ENCODE measurements at regions not wholly inside any gene's neighbourhood (a gene's known extent, or its start where the extent isn't known, plus 50 kb on each side); places are given as distances from the start of the nearest gene placed in this dataset.
A peak's percentile ranks its signal among the peaks of the same experiment; 100 is the strongest.

GRCh38 chr21:16538936-16539440, 809.2 kb downstream of the USP25 start:
- no peak for DNase-seq (ENCODE audit: low read depth)

DNA sequence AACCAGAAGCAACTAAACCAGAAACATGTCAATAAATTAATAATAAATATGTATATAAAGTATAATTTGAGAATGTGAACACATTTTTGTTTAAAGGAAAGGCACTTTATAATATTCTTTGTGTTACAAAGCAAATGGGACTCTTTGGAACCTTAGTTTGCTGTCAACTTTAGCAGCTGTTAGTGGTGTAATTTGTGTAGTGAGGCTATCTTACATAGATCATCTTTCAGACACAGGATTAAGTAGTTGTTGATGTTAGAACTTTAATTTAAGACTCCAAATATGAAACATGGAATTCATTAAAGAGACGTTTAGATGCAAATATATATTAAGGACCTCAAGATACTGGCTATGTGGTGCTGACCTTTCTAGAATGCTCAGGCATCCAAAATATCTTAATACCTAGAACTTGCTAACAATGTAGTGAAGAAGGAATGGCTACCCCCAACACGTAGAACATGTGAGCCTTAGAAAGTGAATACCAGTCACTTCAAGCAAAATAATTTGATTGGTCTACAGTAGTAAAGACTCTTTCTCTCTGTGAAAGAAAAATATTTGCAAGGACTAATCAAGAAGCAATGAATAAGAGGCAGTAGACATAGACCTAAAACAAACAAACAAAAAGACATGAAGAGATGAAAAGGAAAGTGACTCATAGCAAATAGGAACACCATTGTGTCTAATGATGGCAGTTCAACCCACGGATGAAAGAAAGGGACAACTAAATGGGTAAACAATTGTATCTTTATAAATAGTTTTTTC, 811.4 kb downstream of the USP25 start:
- no peak for DNase-seq (ENCODE audit: low read depth)

DNA sequence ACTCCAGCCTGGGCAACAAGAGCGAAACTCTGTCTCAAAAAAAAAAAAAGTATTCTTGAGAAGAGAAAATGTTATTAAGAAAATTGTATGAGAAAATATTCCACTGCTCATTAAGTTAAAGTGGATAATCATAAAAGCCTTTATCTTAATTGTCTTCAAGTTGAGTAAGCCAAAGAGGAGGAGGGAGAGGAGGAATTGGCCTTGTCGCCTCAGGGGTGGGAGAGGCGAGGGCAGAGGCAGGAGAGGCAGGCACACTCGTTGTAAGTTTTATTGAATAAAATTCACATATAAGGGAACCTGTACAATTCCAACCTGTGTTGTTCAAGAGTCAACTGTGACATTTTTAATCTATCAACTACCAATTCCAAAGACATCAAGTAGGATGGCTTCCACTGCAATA, 820.3 kb downstream of the USP25 start:
- DNase-seq (ENCODE audit: low read depth), result no peak

DNA sequence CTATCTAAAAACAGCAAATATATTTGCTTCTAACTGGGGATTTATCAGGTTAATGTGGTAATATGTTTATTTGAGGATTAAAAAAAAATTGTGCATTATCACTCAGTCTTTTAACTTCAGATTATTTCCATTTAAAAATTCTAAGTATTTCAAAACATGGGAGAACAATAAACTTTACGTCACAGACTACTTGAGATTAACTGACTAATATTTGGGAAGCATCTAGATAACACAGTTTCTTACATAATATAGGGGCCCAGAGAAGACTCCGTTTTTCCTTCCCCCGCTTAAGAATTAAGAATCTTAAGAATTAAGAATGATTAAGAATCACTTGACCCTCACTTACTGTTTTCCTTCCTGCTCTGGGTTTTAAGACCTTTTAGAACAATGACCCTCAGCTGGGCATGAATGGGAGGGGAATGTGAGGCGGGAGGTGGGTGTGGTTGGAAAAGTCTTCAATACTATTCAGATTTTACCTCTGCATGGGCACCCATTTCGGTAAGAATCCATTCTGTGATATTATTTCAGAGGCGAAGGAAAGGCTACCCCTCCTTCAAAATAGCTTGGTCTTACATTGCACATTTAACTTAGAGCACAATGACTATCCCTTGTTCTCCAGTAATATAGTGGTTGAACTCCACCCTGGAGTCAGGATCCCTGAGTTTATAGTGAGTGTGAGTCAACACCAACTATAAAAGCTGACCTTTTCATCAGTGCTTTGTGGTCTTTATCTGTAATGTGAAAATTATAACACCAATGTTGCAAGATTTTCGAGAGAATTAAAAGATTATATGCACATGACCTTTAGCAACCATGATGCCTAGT, 821.3 kb downstream of the USP25 start:
- no peak for DNase-seq (ENCODE audit: low read depth)

GRCh38 chr21:16552880-16553279, 823.1 kb downstream of the USP25 start:
- DNase-seq (ENCODE audit: low read depth), result no peak

- DNase-seq (ENCODE audit: low read depth), result no peak
Measured at GRCh38 chr21:16554503-16554902, 824.7 kb downstream of the USP25 start.

- DNase-seq (ENCODE audit: low read depth), result peak; percentile 32
Measured at GRCh38 chr21:16563116-16563515, 833.3 kb downstream of the USP25 start.

DNA sequence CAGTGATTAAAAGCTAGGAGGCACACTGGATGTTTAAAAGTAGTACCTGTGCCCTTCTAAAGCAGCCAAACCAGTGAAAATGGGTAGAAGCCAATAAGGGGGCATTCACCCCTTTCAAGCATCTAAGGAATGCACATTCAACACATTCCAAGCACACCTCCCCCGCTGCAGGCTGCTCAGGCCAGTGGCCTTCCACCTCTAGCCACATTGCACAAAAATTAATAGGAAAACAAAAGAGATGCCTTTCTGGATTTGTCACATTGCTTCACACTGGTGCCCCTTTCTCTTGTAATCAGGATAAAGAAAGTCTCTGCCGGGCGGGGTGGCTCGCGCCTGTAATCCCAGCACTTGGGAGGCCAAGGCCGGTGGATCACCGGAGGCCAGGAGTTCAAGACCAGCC, 834.0 kb downstream of the USP25 start:
- no peak for DNase-seq (ENCODE audit: low read depth)

GRCh38 chr21:16568244-16568643, 838.5 kb downstream of the USP25 start:
- no peak for DNase-seq (ENCODE audit: low read depth)

DNA sequence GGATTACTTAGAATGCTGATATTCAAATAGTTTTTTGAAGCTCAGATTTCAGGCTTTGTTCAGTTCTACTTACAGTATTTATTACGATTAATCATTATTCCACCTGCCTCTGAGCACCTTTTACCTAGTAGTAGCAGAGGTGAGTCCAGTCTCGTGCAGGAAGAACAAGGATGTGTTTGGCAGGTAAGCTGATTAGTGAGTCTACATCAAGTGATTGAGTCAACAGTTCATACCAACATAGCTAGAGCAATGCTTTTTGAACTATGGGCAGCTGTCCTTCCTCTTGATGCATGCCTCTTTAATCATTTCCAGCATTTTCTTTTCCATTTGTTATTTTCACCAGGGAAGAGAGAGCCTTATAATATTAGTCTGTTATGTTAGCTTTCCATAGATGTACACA, 838.9 kb downstream of the USP25 start:
- no peak for DNase-seq (ENCODE audit: low read depth)

DNA sequence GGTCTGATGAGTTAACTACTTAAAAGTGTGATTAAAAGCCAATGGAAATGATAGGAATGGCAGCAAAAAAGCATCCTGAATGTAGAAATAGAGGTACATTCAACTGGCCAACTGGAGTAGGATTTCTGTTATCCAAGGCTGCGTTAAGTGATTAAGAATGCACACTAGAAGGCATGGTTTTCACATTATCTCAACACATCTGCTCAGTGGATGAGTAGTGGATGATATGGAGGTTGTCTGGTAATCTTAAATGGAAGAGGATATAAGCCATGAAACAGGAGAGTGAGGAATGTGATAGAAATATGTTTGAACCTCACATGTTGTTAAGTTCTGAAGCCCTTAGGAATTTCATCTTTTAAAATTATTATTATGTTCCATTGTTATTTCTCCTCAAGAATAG, 839.9 kb downstream of the USP25 start:
- no peak for DNase-seq (ENCODE audit: low read depth)

DNA sequence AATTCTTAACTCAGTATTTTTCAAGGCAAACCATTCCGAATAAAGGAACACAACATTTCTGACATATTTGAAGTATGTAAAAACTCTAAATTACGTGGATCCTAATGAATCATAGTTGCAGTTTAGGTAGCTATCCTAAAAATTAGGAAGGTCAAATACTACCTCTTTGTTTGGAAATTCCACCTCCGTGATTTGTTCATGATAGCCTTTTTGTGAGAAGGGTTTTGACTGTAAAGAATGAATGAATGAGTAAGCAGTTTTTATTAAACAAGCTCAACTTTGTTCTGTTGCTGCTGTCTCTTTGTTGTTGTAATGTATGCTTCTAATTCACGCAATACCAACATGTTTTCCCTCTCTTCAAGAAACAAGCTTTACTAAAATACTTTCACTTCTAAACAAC, 840.4 kb downstream of the USP25 start:
- DNase-seq (ENCODE audit: low read depth), result no peak

- DNase-seq (ENCODE audit: low read depth), result no peak
Measured at GRCh38 chr21:16570856-16571255, 841.1 kb downstream of the USP25 start.

DNA sequence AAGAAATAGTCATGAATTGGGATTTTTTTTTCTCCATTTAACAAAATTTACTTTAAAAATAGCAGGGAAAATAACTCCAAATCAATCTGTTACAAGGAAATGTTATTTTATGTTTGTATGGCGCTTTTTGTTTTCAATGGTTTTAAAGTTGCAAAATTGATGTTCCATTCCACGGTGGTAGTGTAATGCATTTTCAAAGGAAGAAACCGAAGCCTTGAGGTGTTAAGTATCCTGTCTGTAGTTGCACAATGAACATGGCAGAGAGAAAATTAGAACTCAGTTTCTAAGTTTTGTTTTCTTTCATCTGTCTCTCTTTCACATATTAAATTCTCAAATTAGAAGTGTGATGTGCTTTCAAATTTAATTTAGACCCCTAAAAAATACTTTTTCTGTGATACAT, 841.8 kb downstream of the USP25 start:
- DNase-seq (ENCODE audit: low read depth), result no peak

- no peak for DNase-seq (ENCODE audit: low read depth)
Measured at GRCh38 chr21:16572032-16572431, 842.2 kb downstream of the USP25 start.

DNA sequence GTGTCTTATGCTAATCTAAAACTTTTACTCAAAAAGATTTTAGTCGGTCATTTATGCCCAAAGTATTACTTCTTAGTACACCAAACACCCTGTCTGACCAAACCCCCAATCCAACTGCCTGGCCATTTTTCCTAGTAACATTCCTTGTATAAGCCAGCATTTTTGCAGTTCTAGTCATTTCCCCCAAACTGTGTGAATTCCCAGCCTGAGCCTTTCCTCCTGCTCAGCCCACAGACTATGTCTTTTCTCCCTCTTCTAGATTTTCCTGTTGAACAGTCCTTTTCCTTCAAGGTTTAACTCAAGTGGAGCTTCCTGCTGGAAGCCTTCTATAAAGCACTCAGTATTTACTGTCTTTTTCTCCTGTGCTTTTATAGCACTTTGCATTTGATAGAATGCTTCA, 843.8 kb downstream of the USP25 start:
- DNase-seq (ENCODE audit: low read depth), result no peak

DNA sequence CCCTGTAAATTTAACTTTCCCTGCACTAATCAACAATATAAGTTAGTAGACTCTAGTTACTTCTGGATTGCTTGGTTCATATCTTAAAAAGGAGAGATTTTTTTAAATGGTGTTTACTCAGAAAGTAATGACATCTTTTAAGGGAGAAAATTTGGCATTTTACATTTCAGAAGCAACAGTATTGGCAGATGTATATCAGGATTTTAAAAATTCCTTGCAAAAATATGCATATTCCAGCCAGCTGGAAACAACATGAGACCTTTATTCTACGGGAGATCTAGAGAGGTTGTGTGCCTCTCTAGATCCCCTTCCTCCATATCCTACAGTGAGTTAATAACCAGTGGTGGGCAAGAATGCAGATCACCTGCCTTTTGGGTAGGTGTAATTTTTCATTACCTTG, 848.2 kb downstream of the USP25 start:
- DNase-seq (ENCODE audit: low read depth), result no peak

- no peak for DNase-seq (ENCODE audit: low read depth)
Measured at GRCh38 chr21:16578912-16579311, 849.1 kb downstream of the USP25 start.

- DNase-seq (ENCODE audit: low read depth), result no peak
Measured at GRCh38 chr21:16579538-16579937, 849.8 kb downstream of the USP25 start.

DNA sequence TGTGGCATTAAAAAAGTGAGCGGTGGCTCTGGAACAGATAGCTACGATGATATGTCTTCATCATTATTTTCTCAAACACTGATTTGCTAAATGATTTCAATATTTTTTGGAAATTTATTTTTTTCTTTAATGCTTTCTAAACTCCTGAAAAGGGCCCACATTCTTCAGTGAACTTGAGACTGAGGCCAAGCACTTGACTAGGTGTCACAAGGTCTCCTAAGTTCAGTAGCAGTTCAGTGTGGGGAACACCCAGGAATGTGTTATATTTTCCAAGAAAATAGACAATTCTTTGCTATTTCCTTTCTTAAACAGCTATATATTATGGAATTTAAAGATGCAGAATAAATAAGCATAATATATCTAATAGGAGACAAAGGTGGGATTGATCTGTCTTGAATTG, 850.9 kb downstream of the USP25 start:
- DNase-seq (ENCODE audit: low read depth), result no peak

DNA sequence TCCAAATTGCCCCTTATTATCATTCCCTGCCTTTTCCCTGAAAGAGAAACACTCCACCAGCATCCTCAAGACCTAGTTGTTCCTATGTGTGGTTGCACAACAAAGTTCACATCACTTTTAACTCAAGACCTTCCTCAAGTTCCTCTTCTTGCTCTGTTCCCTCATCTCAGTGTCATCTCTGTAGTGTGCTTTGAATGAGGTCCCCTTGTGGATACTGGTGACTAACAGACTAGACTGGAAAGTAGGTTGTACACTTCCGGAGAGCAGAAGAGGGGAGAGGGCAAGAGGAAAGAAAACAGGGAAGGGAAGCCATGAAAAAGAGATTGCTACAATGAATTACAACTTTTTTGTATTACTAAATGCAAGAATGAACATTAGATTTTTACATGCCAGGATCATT, 853.8 kb downstream of the USP25 start:
- DNase-seq (ENCODE audit: low read depth), result no peak

DNA sequence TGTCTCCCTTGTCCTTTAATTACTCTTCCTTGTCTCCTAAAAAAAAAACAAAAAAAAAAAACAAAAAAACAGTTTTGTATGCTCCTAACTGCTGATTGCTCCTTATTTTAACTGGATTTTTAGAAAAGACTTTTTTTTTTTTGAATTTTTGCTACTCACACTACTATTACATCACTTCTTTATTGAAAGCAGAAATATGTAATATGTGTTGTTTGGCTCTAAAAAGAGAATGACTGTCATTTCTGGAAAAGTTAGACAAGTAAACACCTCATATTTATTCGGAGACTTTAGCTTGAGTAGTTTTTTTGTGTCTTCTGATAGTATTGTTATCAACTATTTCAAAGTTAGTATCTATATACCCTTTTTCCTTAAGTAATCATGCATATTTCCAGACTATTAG, 855.0 kb downstream of the USP25 start:
- DNase-seq (ENCODE audit: low read depth), result no peak

- no peak for DNase-seq (ENCODE audit: low read depth)
Measured at GRCh38 chr21:16585896-16586295, 856.1 kb downstream of the USP25 start.

Data from CMK (cell line).